ENCODE measurements at regions not wholly inside any gene's neighbourhood (a gene's known extent, or its start where the extent isn't known, plus 50 kb on each side); places are given as distances from the start of the nearest gene placed in this dataset.

DNA sequence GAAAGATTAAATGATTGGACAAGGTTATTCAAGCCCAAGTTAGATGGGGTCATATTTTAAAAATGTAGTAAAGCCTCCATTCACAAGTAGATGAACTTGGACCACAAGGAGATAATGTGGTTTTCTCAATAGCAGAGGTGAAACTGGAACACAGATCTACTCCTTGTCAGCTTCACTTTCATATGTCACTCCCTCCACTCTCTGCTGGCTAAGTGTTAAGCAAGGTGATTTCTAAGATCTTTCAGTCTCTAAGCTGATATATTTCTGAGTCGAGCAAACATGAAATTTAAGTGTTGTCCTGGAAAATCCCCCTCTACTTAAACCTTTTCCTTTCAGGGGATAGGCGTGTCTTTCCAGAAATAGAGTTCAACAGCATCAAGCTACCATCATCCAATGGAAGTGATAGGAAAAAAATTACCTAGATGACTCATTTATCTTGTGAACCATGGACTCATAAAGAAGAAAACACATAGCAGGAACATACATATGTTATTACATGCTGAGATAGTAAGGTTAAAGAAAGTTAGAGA lies 275.0 kb downstream of the PTEN start:
- in situ Hi-C loops (cut with MboI; ENCODE audit: low pct_unique_long_range_greater_than_20kb in 2 of 9, low sequenced_read_pairs in 9 of 9, unreplicated experiment in 9 of 9), result no loop called here
- ATAC-seq (replicated peaks in 6 of 8), result no peak
- H3K4me3 ChIP-seq, result no peak overlapping the region
- 33 to 100% (median 83%) methylated on average over 1 to 2 of the region's 2 CpGs; no CpG with 5 or more reads in 3 of the 10 experiments for WGBS, 10 experiments
- H3K4me1 ChIP-seq (replicated peaks in 1 of 2), result no peaks in the 10 kb centered on the region
- no peak overlapping the region for H3K27ac ChIP-seq

DNA sequence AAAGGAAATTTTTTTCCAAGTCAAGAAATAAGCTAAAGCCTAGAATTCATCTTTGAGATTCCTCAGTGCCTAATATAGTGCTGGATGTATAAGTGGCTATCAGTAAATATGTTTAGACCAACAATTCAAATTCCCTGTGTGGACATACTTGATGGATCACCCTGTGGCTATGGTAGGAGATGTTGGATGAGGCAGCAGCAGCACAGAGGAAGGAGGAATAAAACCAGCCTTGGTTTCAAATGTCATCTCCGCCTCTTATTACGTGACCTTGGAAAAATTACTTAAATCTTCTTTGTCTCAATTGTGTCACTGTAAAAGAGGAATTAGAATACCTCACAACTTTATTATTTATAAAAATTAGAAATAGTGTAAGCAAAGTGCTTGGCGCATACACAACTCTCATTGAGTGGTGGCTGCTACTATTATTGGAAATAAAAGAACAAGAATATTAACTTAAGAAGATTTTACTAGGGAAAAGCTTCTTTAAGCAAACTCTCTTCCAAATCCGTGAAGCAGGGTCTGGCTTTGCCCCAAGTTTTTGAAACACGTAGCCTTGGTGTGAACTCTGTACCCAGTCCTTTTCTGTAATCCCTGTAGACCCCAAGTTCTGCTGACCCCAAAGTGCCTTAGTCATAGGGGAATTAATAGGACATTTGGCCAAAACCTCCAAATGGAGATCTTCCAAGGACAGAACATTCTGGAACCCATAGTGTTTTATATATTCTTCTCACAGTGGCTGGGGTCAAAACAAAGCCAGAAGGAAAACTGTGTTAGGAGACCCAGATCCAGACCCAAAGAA lies 283.8 kb downstream of the PTEN start:
- no peak overlapping the region for H3K4me3 ChIP-seq
- H3K4me1 ChIP-seq (replicated peaks in 1 of 2), result no peaks in the 10 kb centered on the region
- 90 to 100% (median 95%) methylated on average over 1 to 5 of the region's 5 CpGs; no CpG with 5 or more reads in 1 of the 10 experiments for WGBS, 10 experiments
- no peak overlapping the region for H3K27ac ChIP-seq
- no peak for ATAC-seq (replicated peaks in 6 of 8)
- in situ Hi-C loops (cut with MboI; ENCODE audit: low pct_unique_long_range_greater_than_20kb in 2 of 9, low sequenced_read_pairs in 9 of 9, unreplicated experiment in 9 of 9), result no loop called here

DNA sequence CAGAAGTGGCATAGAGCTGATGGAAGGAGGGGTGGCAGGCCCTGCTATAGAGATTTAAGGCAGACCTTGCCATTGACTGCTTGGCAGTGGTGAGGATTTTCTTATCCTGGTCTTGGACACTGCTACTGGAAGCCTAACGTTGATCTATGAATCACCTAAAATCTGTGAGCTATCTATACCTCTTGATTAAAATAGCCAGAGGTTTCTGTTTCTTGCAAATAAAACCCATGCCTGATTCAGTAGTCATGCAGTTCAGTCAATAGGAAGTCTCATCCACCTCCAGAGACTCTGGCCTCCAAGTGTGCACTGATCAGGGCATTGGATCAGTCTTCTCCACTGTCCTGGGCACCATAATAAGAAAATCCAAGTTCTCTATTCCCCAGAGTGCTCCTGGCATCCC lies 286.5 kb downstream of the PTEN start:
- peak in 1 of 8 experiments; percentile 4 for ATAC-seq (replicated peaks in 6 of 8)
- Histone ChIP-seq H3K27ac (no peak overlapping the region), H3K4me1 (replicated peaks in 1 of 2) (no peaks in the 10 kb centered on the region), H3K4me3 (no peak overlapping the region)
- in situ Hi-C loops (cut with MboI; ENCODE audit: low pct_unique_long_range_greater_than_20kb in 2 of 9, low sequenced_read_pairs in 9 of 9, unreplicated experiment in 9 of 9), result no loop called here
- 33 to 100% (median 67%) methylated on average over 1 of the region's 1 CpG; no CpG with 5 or more reads in 5 of the 10 experiments for WGBS, 10 experiments

DNA sequence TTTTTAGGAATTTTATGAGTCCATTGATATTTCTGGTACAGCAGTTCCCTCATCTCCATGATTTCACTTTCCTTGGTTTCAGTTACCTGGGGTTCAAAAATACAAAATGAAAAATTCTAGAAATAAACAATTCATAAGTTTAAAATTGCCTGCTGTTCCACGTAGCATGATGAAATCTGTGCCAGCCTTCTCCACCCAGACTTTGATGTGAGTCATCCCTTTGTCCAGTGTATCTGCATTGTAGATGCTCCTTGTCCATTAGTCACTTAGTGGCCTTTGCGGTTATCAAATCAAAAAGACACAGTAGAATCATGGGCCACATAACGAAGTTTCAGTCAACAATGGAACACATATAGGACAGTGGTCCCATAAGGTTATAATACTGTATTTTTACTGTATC lies 286.9 kb downstream of the PTEN start:
- WGBS, 10 experiments, result 0 to 100% (median 74%) methylated on average over 1 to 3 of the region's 3 CpGs; no CpG with 5 or more reads in 1 of the 10 experiments
- in situ Hi-C loops (cut with MboI; ENCODE audit: low pct_unique_long_range_greater_than_20kb in 2 of 9, low sequenced_read_pairs in 9 of 9, unreplicated experiment in 9 of 9), result no loop called here
- no peak overlapping the region for H3K27ac ChIP-seq
- peak in 6 of 8 experiments; percentile 44 to 77 (median 70) for ATAC-seq (replicated peaks in 6 of 8)
- H3K4me1 ChIP-seq (replicated peaks in 1 of 2), result no peaks in the 10 kb centered on the region
- no peak overlapping the region for H3K4me3 ChIP-seq

DNA sequence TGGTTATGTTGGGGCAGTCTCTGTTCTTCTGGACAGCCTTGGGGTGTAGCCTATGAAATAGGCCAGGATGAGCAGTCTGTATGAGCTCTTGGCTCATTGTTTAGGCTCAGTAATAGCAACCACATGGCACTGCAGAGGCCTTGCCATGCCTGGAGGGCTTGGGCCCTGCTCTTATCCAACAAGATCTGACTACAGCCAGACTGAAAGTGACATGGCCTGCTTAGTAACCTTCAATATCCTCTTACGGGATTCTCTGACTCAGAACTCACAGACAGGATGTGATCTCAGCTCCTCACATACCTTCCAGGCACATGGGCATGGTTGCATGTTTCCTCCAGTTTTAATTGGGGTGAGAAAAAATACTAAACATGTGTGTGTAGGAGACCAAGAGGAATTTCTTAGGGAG lies 289.3 kb downstream of the PTEN start:
- Histone ChIP-seq H3K4me1 (replicated peaks in 1 of 2) (no peaks in the 10 kb centered on the region), H3K4me3 (no peak overlapping the region), H3K27ac (no peak overlapping the region)
- 0 to 100% (median 100%) methylated on average over 1 of the region's 1 CpG; no CpG with 5 or more reads in 7 of the 10 experiments for WGBS, 10 experiments
- in situ Hi-C loops (cut with MboI; ENCODE audit: low pct_unique_long_range_greater_than_20kb in 2 of 9, low sequenced_read_pairs in 9 of 9, unreplicated experiment in 9 of 9), result no loop called here
- peak in 5 of 8 experiments; percentile 25 to 93 (median 90) for ATAC-seq (replicated peaks in 6 of 8)

DNA sequence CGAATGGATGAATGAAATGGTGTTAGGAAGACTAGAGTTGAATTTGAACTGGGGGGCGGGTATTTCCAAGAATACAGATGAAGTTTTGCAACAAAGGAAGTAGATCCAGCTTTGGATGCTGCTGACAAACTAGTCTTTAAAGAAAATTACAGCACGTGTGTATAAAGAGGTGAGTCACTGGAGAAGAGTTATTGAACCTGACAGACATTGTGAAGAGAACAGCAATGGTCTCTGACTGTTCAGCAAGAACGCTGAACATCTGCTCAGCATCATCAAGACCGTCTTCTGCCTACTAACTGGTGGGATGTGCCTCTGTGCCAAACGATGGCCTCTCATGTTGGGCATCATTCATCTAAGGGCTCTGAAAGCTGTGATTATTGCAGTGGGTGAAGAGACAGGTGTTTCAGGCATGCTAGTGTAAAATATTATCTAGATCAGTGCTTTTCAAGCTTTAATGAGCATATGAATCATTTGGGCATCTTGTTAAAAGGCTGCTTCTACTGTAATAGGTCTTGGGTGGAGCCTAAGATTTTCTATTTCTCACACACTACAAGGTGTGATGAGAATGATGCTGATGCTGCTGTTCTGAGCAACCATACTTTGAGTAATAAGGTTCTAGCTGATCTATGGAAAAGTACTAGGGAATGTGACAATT lies 291.3 kb downstream of the PTEN start:
- in situ Hi-C loops (cut with MboI; ENCODE audit: low pct_unique_long_range_greater_than_20kb in 2 of 9, low sequenced_read_pairs in 9 of 9, unreplicated experiment in 9 of 9), result no loop called here
- Histone ChIP-seq H3K4me3 (no peak overlapping the region), H3K4me1 (replicated peaks in 1 of 2) (no peaks in the 10 kb centered on the region), H3K27ac (no peak overlapping the region)
- peak in 2 of 8 experiments; percentile 20 to 28 for ATAC-seq (replicated peaks in 6 of 8)
- WGBS, 10 experiments, result 25 to 100% (median 51%) methylated on average over 2 to 5 of the region's 6 CpGs; no CpG with 5 or more reads in 4 of the 10 experiments

DNA sequence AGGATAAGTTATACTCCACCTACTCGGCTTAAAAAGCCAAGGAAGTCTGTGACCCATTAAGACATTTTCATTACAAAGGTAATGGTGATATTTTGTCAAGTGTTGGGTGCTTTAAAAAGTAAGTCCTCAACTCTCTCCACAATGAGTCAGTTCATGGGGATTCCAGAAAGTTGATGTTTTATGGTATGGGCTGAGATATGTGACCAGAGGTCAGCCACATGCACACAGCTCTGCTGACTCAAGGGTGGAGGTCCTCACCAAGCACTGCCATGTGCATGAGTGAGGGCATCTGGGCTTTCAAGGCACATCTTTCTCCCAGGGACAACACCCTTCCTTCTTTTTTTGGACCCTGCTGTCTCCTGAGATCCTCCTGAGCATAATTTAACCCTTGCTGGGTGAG lies 292.9 kb downstream of the PTEN start:
- in situ Hi-C loops (cut with MboI; ENCODE audit: low pct_unique_long_range_greater_than_20kb in 2 of 9, low sequenced_read_pairs in 9 of 9, unreplicated experiment in 9 of 9), result no loop called here
- no peak for ATAC-seq (replicated peaks in 6 of 8)

DNA sequence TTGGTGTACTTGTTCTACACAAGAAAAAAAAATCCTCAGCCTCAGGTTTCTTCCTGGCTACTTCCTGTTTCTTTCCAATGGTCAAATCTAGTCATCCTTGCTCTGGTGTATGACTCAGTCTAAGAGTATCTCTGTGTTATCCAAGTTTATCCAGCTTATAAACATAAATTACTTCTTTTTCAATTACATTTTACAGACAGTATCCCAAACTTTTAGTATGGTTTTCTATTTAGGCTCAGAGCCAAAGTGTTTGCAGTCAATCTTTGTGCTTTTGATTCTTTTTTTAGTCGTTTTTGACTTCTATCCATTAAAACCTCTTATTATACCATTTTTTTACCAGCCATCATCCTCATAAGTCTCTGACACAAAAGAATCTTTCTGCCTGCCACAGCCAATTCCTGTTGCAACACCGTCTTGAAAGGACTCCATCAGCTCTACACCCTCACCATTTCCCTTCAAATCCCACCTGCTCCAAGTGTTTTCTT lies 294.6 kb downstream of the PTEN start:
- Histone ChIP-seq H3K4me1 (replicated peaks in 1 of 2) (no peaks in the 10 kb centered on the region), H3K27ac (no peak overlapping the region), H3K4me3 (no peak overlapping the region)
- in situ Hi-C loops (cut with MboI; ENCODE audit: low pct_unique_long_range_greater_than_20kb in 2 of 9, low sequenced_read_pairs in 9 of 9, unreplicated experiment in 9 of 9), result no loop called here
- 5 to 75% (median 46%) methylated on average over 1 to 2 of the region's 2 CpGs; no CpG with 5 or more reads in 2 of the 10 experiments for WGBS, 10 experiments
- peak in 2 of 8 experiments; percentile 61 to 71 for ATAC-seq (replicated peaks in 6 of 8)

More for the DNA sequence above, 292.9 kb downstream of the PTEN start:
- no peak overlapping the region for H3K4me3 ChIP-seq
- 0 to 100% (median 78%) methylated on average over 1 of the region's 1 CpG; no CpG with 5 or more reads in 4 of the 10 experiments for WGBS, 10 experiments
- no peak overlapping the region for H3K27ac ChIP-seq
- no peaks in the 10 kb centered on the region for H3K4me1 ChIP-seq (replicated peaks in 1 of 2)

DNA sequence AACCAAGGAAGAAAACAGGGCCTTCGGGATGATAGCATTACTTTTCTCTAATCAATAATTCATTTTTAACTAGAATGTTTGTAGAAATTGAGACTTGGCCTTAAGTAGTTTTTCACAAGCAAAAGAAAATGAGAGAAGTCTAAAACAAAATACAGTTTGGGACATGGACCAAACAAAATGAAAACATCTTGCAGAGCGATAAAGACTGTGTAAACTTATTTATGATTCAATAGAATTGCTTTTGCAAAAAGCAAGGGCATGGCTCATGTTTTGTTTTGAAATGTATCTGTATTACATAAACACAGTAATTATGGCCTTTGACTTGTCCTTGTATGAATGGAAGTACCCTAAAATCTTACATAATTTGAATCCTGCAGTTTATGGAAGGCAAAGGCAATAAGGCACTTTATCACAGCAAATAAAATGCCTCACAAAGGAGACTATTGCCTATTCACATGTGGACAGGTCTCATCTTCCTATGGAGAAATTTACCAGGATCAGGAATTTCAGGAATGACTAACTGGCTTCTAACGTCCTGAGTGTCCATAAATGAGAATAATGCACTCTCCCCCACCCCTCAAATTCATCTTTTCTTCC lies 295.2 kb downstream of the PTEN start:
- Histone ChIP-seq H3K27ac (no peak overlapping the region), H3K4me1 (replicated peaks in 1 of 2) (no peaks in the 10 kb centered on the region), H3K4me3 (no peak overlapping the region)
- in situ Hi-C loops (cut with MboI; ENCODE audit: low pct_unique_long_range_greater_than_20kb in 2 of 9, low sequenced_read_pairs in 9 of 9, unreplicated experiment in 9 of 9), result no loop called here
- 8 to 100% (median 67%) methylated on average over 1 to 3 of the region's 3 CpGs for WGBS, 10 experiments
- no peak for ATAC-seq (replicated peaks in 6 of 8)

DNA sequence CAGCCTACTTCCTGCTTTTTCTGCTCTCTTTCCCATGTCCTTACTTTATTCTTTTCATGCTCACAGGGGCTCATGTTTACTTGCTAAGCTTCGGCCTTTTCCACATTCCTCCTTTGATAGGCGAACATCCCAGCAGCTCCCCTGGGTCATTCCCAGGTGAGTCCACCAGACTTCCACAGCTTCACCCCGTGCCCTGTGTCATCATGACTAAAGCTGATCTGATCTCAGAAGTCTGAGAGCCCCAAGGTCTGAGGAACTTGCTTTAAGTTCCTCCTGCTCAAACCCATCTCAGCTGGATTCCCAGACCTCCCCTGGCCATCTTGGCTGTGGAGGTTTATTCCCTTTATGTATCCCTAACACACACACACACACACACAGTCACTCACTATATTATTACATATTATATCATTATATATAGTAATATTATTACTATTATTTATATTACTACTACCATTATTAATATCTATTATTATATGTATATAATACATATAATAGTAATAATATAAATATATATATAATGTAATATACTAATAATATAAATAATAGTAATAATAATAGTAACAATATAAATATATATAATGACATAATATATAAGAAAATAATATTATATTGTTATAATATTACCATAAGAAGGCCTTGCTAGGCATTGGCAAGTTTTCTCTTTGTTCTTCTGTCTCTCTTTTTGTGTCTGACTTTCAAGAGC lies 295.9 kb downstream of the PTEN start:
- Histone ChIP-seq H3K4me1 (replicated peaks in 1 of 2) (no peaks in the 10 kb centered on the region), H3K27ac (no peak overlapping the region), H3K4me3 (no peak overlapping the region)
- no peak for ATAC-seq (replicated peaks in 6 of 8)
- in situ Hi-C loops (cut with MboI; ENCODE audit: low pct_unique_long_range_greater_than_20kb in 2 of 9, low sequenced_read_pairs in 9 of 9, unreplicated experiment in 9 of 9), result no loop called here
- 6 to 100% (median 50%) methylated on average over 1 to 3 of the region's 3 CpGs; no CpG with 5 or more reads in 3 of the 10 experiments for WGBS, 10 experiments

DNA sequence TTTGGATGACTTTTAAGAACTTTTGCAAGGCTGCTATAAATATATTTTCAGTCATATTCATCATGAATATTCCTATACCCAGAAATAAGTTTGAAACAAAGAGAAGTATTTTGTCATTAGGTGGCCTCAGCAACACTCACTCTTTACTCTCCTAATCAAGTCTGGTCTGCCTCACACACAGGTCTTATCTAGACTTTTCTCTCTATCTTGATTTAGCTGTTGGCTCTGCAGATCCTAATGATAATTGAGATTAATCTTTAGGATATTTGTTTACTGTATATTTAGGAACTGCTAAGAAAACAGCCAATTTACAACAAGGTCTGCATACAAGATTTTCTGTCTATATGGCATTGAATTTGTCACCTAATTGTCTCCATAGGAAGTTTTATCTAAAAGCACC lies 297.6 kb downstream of the PTEN start:
- ATAC-seq (replicated peaks in 6 of 8), result no peak
- peaks cover 0 to 9% of the 10 kb centered on the region in 2 donors for H3K4me1 ChIP-seq (replicated peaks in 1 of 2)
- H3K27ac ChIP-seq, result no peak overlapping the region
- H3K4me3 ChIP-seq, result no peak overlapping the region
- in situ Hi-C loops (cut with MboI; ENCODE audit: low pct_unique_long_range_greater_than_20kb in 2 of 9, low sequenced_read_pairs in 9 of 9, unreplicated experiment in 9 of 9), result no loop called here

DNA sequence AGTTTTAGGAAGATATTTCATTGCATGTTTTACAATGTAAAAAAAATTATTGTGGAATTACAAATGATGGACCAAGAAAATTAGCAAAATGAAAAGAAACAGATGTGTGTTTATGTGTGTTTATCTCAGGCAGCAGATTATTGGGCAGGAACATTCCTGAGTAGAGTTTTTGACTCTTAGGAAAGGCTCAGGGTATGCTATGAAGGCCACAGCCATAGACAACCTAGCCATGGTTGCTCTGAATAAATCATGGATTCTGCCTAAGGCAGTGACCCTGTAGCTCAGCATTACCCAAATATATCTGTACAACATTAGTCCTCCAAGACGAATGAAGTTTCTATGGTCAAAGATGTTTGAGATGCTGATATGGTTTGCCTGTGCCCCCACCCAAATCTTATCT lies 298.3 kb downstream of the PTEN start:
- Histone ChIP-seq H3K4me3 (no peak overlapping the region), H3K4me1 (replicated peaks in 1 of 2) (peaks cover 0 to 13% of the 10 kb centered on the region in 2 donors), H3K27ac (no peak overlapping the region)
- peak in 3 of 8 experiments; percentile 10 to 51 (median 50) for ATAC-seq (replicated peaks in 6 of 8)
- in situ Hi-C loops (cut with MboI; ENCODE audit: low pct_unique_long_range_greater_than_20kb in 2 of 9, low sequenced_read_pairs in 9 of 9, unreplicated experiment in 9 of 9), result no loop called here
- 0 to 100% methylated on average over 1 of the region's 1 CpG; no CpG with 5 or more reads in 8 of the 10 experiments for WGBS, 10 experiments

All from motor neuron (in vitro differentiated cells).